ENCODE measurements at regions not wholly inside any gene's neighbourhood (a gene's known extent, or its start where the extent isn't known, plus 50 kb on each side); places are given as distances from the start of the nearest gene placed in this dataset.

- Histone ChIP-seq H3K9me2 (replicated peaks; ENCODE audit: insufficient read depth) (no peaks in the 10 kb centered on the region), H3K27ac (no peak overlapping the region), H3K79me2 (no peaks in the 10 kb centered on the region), H3K4me1 (ENCODE audit: insufficient read depth) (no peaks in the 10 kb centered on the region), H3K4me3 (no peak overlapping the region), H2AFZ (no peak overlapping the region), H3K27me3 (no peaks in the 10 kb centered on the region), H3K4me2 (no peak overlapping the region), H3K9me3 (ENCODE audit: low read depth) (no peaks in the 10 kb centered on the region), H3K36me3 (replicated peaks; ENCODE audit: insufficient read depth, low read depth) (no peaks in the 10 kb centered on the region), H4K20me1 (ENCODE audit: insufficient read depth, poor library complexity, severe bottlenecking) (no peaks in the 10 kb centered on the region)
- TF ChIP-seq CTCF (IDR thresholded peaks at IDR 0.05; ENCODE audit: poor library complexity) = no peak
- TF ChIP-seq EZH2phosphoT487 (IDR thresholded peaks at IDR 0.05; ENCODE audit: low read depth, severe bottlenecking, unreplicated experiment) = no peak
- TF ChIP-seq EZH2 (IDR thresholded peaks at IDR 0.05; ENCODE audit: borderline replicate concordance) = no peak
- 89% methylated on average over 9 of the region's 9 CpGs for WGBS (ENCODE audit: low lambda C conversion rate, missing lambda C conversion rate)
- no peak for DNase-seq (ENCODE audit: low spot score)
Observed at GRCh38 chr10:10776363-10776762, 241.3 kb upstream of the CELF2 start.

GRCh38 chr10:10777279-10777678, 240.4 kb upstream of the CELF2 start:
- no peaks in the 10 kb centered on the region for H3K79me2 ChIP-seq
- no peaks in the 10 kb centered on the region for H3K27me3 ChIP-seq
- no peaks in the 10 kb centered on the region for H4K20me1 ChIP-seq (ENCODE audit: insufficient read depth, poor library complexity, severe bottlenecking)
- H3K27ac ChIP-seq = no peak overlapping the region
- DNase-seq (ENCODE audit: low spot score) = no peak
- no peak overlapping the region for H2AFZ ChIP-seq
- no peaks in the 10 kb centered on the region for H3K9me3 ChIP-seq (ENCODE audit: low read depth)
- H3K4me3 ChIP-seq = no peak overlapping the region
- no peaks in the 10 kb centered on the region for H3K36me3 ChIP-seq (replicated peaks; ENCODE audit: insufficient read depth, low read depth)
- H3K9me2 ChIP-seq (replicated peaks; ENCODE audit: insufficient read depth) = no peaks in the 10 kb centered on the region
- 97% methylated on average over 5 of the region's 5 CpGs for WGBS (ENCODE audit: low lambda C conversion rate, missing lambda C conversion rate)
- H3K4me1 ChIP-seq (ENCODE audit: insufficient read depth) = no peaks in the 10 kb centered on the region
- H3K4me2 ChIP-seq = no peak overlapping the region
- TF ChIP-seq EZH2phosphoT487 (IDR thresholded peaks at IDR 0.05; ENCODE audit: low read depth, severe bottlenecking, unreplicated experiment) (no peak), EZH2 (IDR thresholded peaks at IDR 0.05; ENCODE audit: borderline replicate concordance) (no peak), CTCF (IDR thresholded peaks at IDR 0.05; ENCODE audit: poor library complexity) (no peak)

GRCh38 chr10:10777723-10778122, 239.9 kb upstream of the CELF2 start:
- H3K9me2 ChIP-seq (replicated peaks; ENCODE audit: insufficient read depth) = no peaks in the 10 kb centered on the region
- no peaks in the 10 kb centered on the region for H3K36me3 ChIP-seq (replicated peaks; ENCODE audit: insufficient read depth, low read depth)
- H4K20me1 ChIP-seq (ENCODE audit: insufficient read depth, poor library complexity, severe bottlenecking) = no peaks in the 10 kb centered on the region
- H3K79me2 ChIP-seq = no peaks in the 10 kb centered on the region
- TF ChIP-seq EZH2phosphoT487 (IDR thresholded peaks at IDR 0.05; ENCODE audit: low read depth, severe bottlenecking, unreplicated experiment) = no peak
- H2AFZ ChIP-seq = no peak overlapping the region
- no peak overlapping the region for H3K4me3 ChIP-seq
- DNase-seq (ENCODE audit: low spot score) = no peak
- 91% methylated on average over 5 of the region's 5 CpGs for WGBS (ENCODE audit: low lambda C conversion rate, missing lambda C conversion rate)
- no peaks in the 10 kb centered on the region for H3K9me3 ChIP-seq (ENCODE audit: low read depth)
- H3K27me3 ChIP-seq = no peaks in the 10 kb centered on the region
- H3K27ac ChIP-seq = no peak overlapping the region
- H3K4me2 ChIP-seq = no peak overlapping the region
- no peaks in the 10 kb centered on the region for H3K4me1 ChIP-seq (ENCODE audit: insufficient read depth)

GRCh38 chr10:10778959-10779358, 238.7 kb upstream of the CELF2 start:
- H3K27me3 ChIP-seq = no peaks in the 10 kb centered on the region
- H3K27ac ChIP-seq = no peak overlapping the region
- no peak overlapping the region for H2AFZ ChIP-seq
- WGBS (ENCODE audit: low lambda C conversion rate, missing lambda C conversion rate) = 92% methylated on average over 2 of the region's 2 CpGs
- no peaks in the 10 kb centered on the region for H3K4me1 ChIP-seq (ENCODE audit: insufficient read depth)
- no peak overlapping the region for H3K4me3 ChIP-seq
- H3K36me3 ChIP-seq (replicated peaks; ENCODE audit: insufficient read depth, low read depth) = no peaks in the 10 kb centered on the region
- TF ChIP-seq EZH2phosphoT487 (IDR thresholded peaks at IDR 0.05; ENCODE audit: low read depth, severe bottlenecking, unreplicated experiment) (no peak), EZH2 (IDR thresholded peaks at IDR 0.05; ENCODE audit: borderline replicate concordance) (no peak), CTCF (IDR thresholded peaks at IDR 0.05; ENCODE audit: poor library complexity) (no peak)
- H3K9me3 ChIP-seq (ENCODE audit: low read depth) = no peaks in the 10 kb centered on the region
- H4K20me1 ChIP-seq (ENCODE audit: insufficient read depth, poor library complexity, severe bottlenecking) = no peaks in the 10 kb centered on the region
- DNase-seq (ENCODE audit: low spot score) = no peak
- no peak overlapping the region for H3K4me2 ChIP-seq
- H3K9me2 ChIP-seq (replicated peaks; ENCODE audit: insufficient read depth) = no peaks in the 10 kb centered on the region
- no peaks in the 10 kb centered on the region for H3K79me2 ChIP-seq
